Choroid plexus epithelial cell (primary cell): ENCODE measurements at regions not wholly inside any gene's neighbourhood (a gene's known extent, or its start where the extent isn't known, plus 50 kb on each side); places are given as distances from the start of the nearest gene placed in this dataset.

ENCODE experiments used
- DNase-seq: peaks from one replicate; pipeline ENCODE4 v3.0.0-alpha.2; 2010; ENCODE audit warnings: low read depth
- H3K4me3 ChIP-seq: 2 replicates; pipeline ENCODE4 v1.5.1; 2011; ENCODE audit warnings: low read depth, mild to moderate bottlenecking, control low read depth, low read length, moderate library complexity
- TF ChIP-seq, protein P1 (sequence below): conservative IDR thresholded peaks from 2 replicates; pipeline ENCODE4 v1.5.1; 2011; ENCODE audit warnings: low read depth, mild to moderate bottlenecking, control low read depth, inconsistent platforms, low read length, moderate library complexity

DNA sequence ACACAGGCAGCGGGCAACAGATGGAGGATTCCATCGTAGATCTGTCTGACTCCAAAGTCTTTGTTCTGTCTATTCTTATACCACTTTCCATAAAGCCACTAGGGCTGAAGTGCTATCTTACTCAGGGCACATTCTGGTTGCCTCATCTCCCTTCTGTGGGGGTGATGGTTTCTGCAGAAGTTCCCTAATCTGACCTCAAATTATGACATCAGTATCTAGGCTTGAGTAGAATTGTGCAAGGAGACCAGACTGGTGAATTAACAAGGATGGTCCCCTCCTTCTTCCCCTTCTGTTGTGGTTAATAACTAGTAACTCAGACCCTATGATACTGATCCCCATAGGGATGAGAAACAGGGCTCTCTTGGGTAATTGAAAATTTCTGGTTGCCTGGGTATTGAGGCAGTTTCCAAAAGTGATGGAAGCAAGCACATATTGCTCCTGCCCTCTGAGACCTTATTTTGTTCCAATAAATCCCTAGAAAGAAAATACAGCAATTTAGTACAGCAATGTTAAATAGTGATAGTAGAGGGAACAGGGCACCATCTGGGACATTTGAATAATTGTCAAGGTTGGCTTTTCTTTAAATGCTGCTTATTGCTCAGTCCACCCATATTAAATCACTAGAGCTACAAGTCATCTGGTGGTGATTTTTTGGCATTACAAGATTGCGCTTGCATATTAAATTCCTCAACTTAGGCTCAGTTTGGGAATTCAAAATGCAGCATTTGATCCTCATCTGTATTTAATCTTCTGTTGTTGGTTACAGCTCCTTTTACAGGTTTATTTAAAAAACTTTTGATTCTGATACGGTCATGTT, 57.3 kb upstream of the AP1S2 start:
- no peak for DNase-seq
- no peak overlapping the region for H3K4me3 ChIP-seq
- TF ChIP-seq, protein P1, sequence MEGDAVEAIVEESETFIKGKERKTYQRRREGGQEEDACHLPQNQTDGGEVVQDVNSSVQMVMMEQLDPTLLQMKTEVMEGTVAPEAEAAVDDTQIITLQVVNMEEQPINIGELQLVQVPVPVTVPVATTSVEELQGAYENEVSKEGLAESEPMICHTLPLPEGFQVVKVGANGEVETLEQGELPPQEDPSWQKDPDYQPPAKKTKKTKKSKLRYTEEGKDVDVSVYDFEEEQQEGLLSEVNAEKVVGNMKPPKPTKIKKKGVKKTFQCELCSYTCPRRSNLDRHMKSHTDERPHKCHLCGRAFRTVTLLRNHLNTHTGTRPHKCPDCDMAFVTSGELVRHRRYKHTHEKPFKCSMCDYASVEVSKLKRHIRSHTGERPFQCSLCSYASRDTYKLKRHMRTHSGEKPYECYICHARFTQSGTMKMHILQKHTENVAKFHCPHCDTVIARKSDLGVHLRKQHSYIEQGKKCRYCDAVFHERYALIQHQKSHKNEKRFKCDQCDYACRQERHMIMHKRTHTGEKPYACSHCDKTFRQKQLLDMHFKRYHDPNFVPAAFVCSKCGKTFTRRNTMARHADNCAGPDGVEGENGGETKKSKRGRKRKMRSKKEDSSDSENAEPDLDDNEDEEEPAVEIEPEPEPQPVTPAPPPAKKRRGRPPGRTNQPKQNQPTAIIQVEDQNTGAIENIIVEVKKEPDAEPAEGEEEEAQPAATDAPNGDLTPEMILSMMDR = no peak

DNA sequence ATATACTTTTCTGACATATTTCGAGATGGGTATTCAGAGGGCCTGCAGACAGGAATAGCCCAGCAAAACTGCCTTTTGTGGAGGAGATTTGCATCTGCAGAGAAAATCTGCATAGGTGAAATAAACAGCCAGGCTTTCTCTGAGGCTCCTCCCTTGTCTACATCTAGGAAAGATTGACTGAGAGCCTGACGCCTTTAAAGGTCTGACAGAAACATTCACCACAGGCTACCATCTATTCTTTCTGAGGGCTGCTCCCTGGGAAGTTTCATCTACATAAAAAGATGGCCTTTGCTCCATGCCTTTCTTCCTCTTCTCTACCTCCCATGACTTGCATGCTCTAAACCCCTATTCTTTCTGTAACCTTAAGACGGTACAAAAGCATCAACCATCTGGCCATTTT, 55.0 kb upstream of the AP1S2 start:
- DNase-seq = no peak
- TF ChIP-seq, protein P1 = no peak
- no peak overlapping the region for H3K4me3 ChIP-seq

DNA sequence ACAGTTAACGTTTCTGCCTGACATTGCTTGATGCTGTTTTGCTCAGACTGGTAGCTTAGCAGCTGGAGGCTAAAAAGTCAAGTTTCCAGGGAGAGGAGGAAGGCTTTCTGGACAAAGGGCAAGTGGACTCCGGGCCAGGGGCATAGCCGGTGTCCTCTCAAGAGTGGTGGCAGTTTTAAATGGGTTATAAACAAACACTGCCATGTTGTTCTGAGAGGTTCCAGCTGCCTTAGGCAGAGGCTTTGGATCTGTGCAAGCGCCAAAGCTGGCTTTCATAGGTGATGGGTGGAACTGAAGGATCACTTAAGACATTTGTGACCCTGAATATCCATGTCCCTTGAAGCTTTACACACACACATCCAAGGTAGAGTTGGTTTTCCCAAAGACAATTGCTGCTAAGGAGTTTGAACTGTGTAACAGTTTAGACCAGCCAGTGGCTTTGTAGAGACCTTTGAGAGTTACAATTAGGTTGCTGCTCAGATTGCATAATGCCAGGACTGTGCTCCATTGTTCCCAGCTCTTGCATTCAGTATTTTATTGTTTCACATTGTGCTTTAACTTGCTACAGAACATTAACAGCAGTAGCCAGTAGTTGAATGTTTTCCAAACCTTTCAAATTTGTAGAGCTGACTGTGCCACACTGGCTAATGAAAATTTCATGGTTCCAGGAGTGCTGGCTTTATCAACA, 54.1 kb upstream of the AP1S2 start:
- H3K4me3 ChIP-seq = no peak overlapping the region
- TF ChIP-seq, protein P1 = no peak
- DNase-seq = no peak

DNA sequence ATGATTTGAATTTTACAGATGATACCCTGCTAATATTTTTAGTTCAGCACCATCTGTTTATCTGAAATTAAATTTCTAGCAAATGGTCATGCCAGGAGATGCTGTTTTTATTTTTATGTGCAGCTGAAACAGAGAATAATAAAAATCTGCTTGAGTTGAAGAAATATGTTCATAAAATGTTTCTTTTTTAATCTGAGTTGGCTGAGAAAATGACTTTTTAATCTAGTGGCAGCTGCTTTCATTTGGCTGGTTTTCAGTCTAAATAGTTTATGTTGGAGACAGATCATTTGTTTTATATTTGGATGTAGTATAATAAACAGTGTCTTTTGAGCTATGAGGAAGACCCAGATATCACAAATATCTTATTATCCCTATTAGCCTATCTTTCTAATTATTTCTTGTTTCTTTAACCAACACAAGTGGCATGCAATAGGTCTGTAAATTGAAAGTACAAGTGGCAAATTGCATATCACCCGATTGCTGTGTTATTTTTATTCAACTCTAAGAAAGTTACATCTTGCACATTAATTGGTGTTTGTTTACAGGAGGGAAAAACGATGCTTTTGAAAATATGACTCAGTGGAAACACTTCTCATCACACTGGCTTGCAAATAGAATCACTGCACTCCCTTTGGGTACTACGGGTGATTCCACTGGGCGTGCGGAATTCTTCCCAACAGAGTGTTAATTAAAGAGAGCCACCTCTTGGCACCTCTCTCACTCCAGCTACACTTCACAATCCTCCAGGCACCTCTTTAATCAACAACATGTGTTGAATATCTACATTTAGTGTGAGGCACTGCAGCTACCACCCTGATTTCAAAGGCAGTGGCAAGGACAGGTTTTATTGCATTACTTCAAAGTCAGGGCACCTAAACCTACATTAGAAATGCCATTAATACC, 51.7 kb upstream of the AP1S2 start:
- TF ChIP-seq, protein P1 = no peak
- no peak for DNase-seq
- H3K4me3 ChIP-seq = no peak overlapping the region
